SH-SY5Y (cell line): ENCODE measurements at regions not wholly inside any gene's neighbourhood (a gene's known extent, or its start where the extent isn't known, plus 50 kb on each side); places are given as distances from the start of the nearest gene placed in this dataset.

Experiments used
- GATA2 ChIP-seq: IDR thresholded peaks from 2 replicates; pipeline ENCODE4 v1.6.1; 2011; ENCODE audit warnings: mild to moderate bottlenecking, low read depth, low read length
- GATA3 ChIP-seq: IDR thresholded peaks from 2 replicates; pipeline ENCODE4 v1.6.1; 2011; ENCODE audit warnings: low read depth, mild to moderate bottlenecking, low read length, moderate library complexity

DNA sequence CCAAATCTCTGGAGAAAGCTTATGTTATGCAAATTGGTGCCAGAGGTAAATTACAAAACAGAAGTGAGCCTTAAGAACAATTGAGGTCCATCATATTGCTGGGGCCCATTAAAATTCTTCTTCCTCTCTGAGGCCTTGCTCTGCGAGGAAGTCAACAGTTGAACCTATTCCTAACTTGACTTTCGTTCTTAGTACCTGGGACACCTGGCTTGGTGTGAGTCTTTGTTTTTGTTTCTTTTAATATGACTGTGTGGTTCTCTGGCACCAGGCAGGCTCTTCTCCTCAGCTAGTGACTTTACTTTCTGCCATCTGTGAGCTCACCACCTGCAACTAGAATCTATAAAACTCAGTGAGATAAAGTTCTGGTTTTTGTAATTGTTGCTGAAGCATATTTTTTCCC is 120.4 kb downstream of the CBLN1 start:
- TF ChIP-seq GATA3 = no peak
- TF ChIP-seq GATA2 = no peak
